IMR-90 (cell line): ENCODE measurements at regions not wholly inside any gene's neighbourhood (a gene's known extent, or its start where the extent isn't known, plus 50 kb on each side); places are given as distances from the start of the nearest gene placed in this dataset.

Source experiments
- ATAC-seq: fragments of 200-7000 bp; cut with Tn5 transposase; 2 replicates; pipeline ENCODE4 v1.9.1; 2020; ENCODE audit warnings: low read depth, mild to moderate bottlenecking, moderate library complexity
- BruUV-seq: library from RNA; stranded (reverse); fragments of 400-500 nt; replicated peaks from 2 replicates; lab custom pipeline; 2021; lab: Mats Ljungman, UMichigan
- CTCF ChIA-PET: fragments of 300-600 bp; formaldehyde crosslinking; extraction: SDS; loops from one replicate; lab custom pipeline; 2021; ENCODE audit warnings: antibody characterized with exemption; lab: Yijun Ruan, JAX
- POLR2A ChIA-PET: fragments of 300-600 bp; sonication (Branson Sonifier 250); formaldehyde crosslinking; loops from one replicate; lab custom pipeline; 2022; ENCODE audit warnings: antibody characterized with exemption; ENCODE audit not compliant: unreplicated experiment; lab: Charles Lee
- DNase-seq: peaks from one replicate; pipeline ENCODE4 v3.0.0; 2013
- H2AFZ ChIP-seq: replicated peaks from 2 replicates; pipeline ENCODE3; 2013; ENCODE audit warnings: low read length, mild to moderate bottlenecking; ENCODE audit not compliant: poor library complexity
- H2AK5ac ChIP-seq: 2 replicates; pipeline ENCODE4 v1.6.1; 2013; ENCODE audit warnings: low read depth, low read length, inconsistent platforms
- H2AK9ac ChIP-seq: replicated peaks from 2 replicates; pipeline ENCODE3; 2013; ENCODE audit warnings: mild to moderate bottlenecking, low read depth, low read length, moderate library complexity; ENCODE audit not compliant: poor library complexity
- H2BK120ac ChIP-seq: 2 replicates; pipeline ENCODE4 v1.6.1; 2013; ENCODE audit warnings: low read depth, low read length, inconsistent platforms
- H2BK15ac ChIP-seq: 3 replicates; pipeline ENCODE4 v1.6.1; 2013; ENCODE audit warnings: low read depth, low read length, inconsistent platforms
- H2BK20ac ChIP-seq: 2 replicates; pipeline ENCODE4 v1.6.1; 2013; ENCODE audit warnings: low read depth, mild to moderate bottlenecking, inconsistent platforms, low read length, moderate library complexity
- H2BK5ac ChIP-seq: 2 replicates; pipeline ENCODE4 v1.6.1; 2013; ENCODE audit warnings: mild to moderate bottlenecking, low read depth, low read length, inconsistent platforms; ENCODE audit not compliant: poor library complexity, severe bottlenecking
- H3K14ac ChIP-seq: replicated peaks from 2 replicates; pipeline ENCODE4 v1.6.1; 2013; ENCODE audit warnings: low read depth, low read length, inconsistent platforms
- H3K18ac ChIP-seq: 2 replicates; pipeline ENCODE4 v1.6.1; 2013; ENCODE audit warnings: low read depth, low read length, control low read depth
- H3K23ac ChIP-seq: 2 replicates; pipeline ENCODE4 v1.6.1; 2013; ENCODE audit warnings: low read depth, low read length, inconsistent platforms
- H3K27ac ChIP-seq: 2 replicates; pipeline ENCODE4 v1.5.1; 2013; ENCODE audit warnings: mild to moderate bottlenecking, control low read depth, low read length; ENCODE audit not compliant: insufficient read depth
- H3K27me3 ChIP-seq: 2 replicates; pipeline ENCODE4 v1.6.1; 2013; ENCODE audit warnings: low read length; ENCODE audit not compliant: control insufficient read depth, insufficient read depth
- H3K36me3 ChIP-seq: 2 replicates; pipeline ENCODE4 v1.6.1; 2013; ENCODE audit warnings: low read length, mixed read lengths; ENCODE audit not compliant: control insufficient read depth, insufficient read depth
- H3K4ac ChIP-seq: 2 replicates; pipeline ENCODE4 v1.6.1; 2013; ENCODE audit warnings: low read depth, low read length, inconsistent platforms
- H3K4me1 ChIP-seq: 2 replicates; pipeline ENCODE4 v1.6.1; 2013; ENCODE audit warnings: low read length, mixed read lengths; ENCODE audit not compliant: control insufficient read depth, insufficient read depth
- H3K4me2 ChIP-seq: 2 replicates; pipeline ENCODE4 v1.6.1; 2013; ENCODE audit warnings: low read depth, mild to moderate bottlenecking, control low read depth, low read length, moderate library complexity
- H3K4me3 ChIP-seq: 2 replicates; pipeline ENCODE4 v1.5.1; 2013; ENCODE audit warnings: low read depth, mild to moderate bottlenecking, control low read depth, low read length, moderate library complexity; ENCODE audit not compliant: insufficient read depth
- H3K56ac ChIP-seq: 2 replicates; pipeline ENCODE4 v1.6.1; 2013; ENCODE audit warnings: low read length, inconsistent platforms; ENCODE audit not compliant: insufficient read depth; ENCODE audit errors: extremely low read depth
- H3K79me1 ChIP-seq, 2 experiments: 2 replicates each; pipeline ENCODE4 v1.6.1; 2013; ENCODE audit warnings: low read length in 2 of 2, inconsistent platforms in 1 of 2, low read depth in 1 of 2
- H3K9ac ChIP-seq: 2 replicates; pipeline ENCODE4 v1.6.1; 2013; ENCODE audit warnings: low read depth, low read length, control low read depth
- H3K9me1 ChIP-seq: 2 replicates; pipeline ENCODE4 v1.6.1; 2013; ENCODE audit warnings: low read length, inconsistent platforms; ENCODE audit not compliant: insufficient read depth
- H3K9me3 ChIP-seq: 2 replicates; pipeline ENCODE4 v1.6.1; 2013; ENCODE audit warnings: low read length; ENCODE audit not compliant: control insufficient read depth, insufficient read depth
- H4K20me1 ChIP-seq: 2 replicates; pipeline ENCODE4 v1.6.1; 2013; ENCODE audit warnings: low read length, inconsistent platforms; ENCODE audit not compliant: insufficient read depth
- H4K5ac ChIP-seq: 2 replicates; pipeline ENCODE4 v1.6.1; 2013; ENCODE audit warnings: mild to moderate bottlenecking, low read depth, low read length, control low read depth
- H4K8ac ChIP-seq, 2 experiments: 2 replicates each; pipeline ENCODE4 v1.6.1; 2013; ENCODE audit warnings: low read depth in 2 of 2, low read length in 2 of 2, control low read depth in 1 of 2, inconsistent platforms in 1 of 2
- H4K91ac ChIP-seq: 2 replicates; pipeline ENCODE4 v1.6.1; 2013; ENCODE audit warnings: low read depth, low read length, inconsistent platforms; ENCODE audit not compliant: insufficient read depth
- BHLHE40 ChIP-seq: fragments of 150-350 bp; IDR thresholded peaks from 2 replicates; pipeline ENCODE4 v1.6.1; 2016; ENCODE audit warnings: mild to moderate bottlenecking, low read depth, low read length
- CEBPB ChIP-seq: IDR thresholded peaks from 2 replicates; pipeline ENCODE4 v1.6.1; 2012; ENCODE audit warnings: low read depth, low read length, improper control_type of control experiment
- CHD1 ChIP-seq: IDR thresholded peaks from 2 replicates; pipeline ENCODE4 v1.6.1; 2012; ENCODE audit warnings: low read depth, low read length, improper control_type of control experiment
- FOS ChIP-seq: fragments of 150-350 bp; IDR thresholded peaks from 2 replicates; pipeline ENCODE4 v1.6.1; 2016; ENCODE audit warnings: low read depth, low read length
- MAFK ChIP-seq: IDR thresholded peaks from 2 replicates; pipeline ENCODE4 v1.6.1; 2012; ENCODE audit warnings: low read depth, low read length, improper control_type of control experiment
- MAZ ChIP-seq: IDR thresholded peaks from 2 replicates; pipeline ENCODE4 v1.6.1; 2012; ENCODE audit warnings: low read depth, mild to moderate bottlenecking, low read length, improper control_type of control experiment, moderate library complexity, borderline replicate concordance
- MXI1 ChIP-seq: IDR thresholded peaks from 2 replicates; pipeline ENCODE4 v1.6.1; 2012; ENCODE audit warnings: low read depth, mild to moderate bottlenecking, low read length, moderate library complexity, borderline replicate concordance
- NFE2L2 ChIP-seq: fragments of 150-350 bp; IDR thresholded peaks from 2 replicates; pipeline ENCODE4 v1.6.1; 2016; ENCODE audit warnings: low read depth, mild to moderate bottlenecking, low read length
- POLR2A ChIP-seq: IDR thresholded peaks from 2 replicates; pipeline ENCODE4 v1.6.1; 2012; ENCODE audit warnings: mild to moderate bottlenecking, low read depth, low read length
- RAD21 ChIP-seq: IDR thresholded peaks from 2 replicates; pipeline ENCODE4 v1.6.1; 2012; ENCODE audit warnings: low read length, improper control_type of control experiment
- RCOR1 ChIP-seq: IDR thresholded peaks from 2 replicates; pipeline ENCODE4 v1.6.1; 2012; ENCODE audit warnings: mild to moderate bottlenecking, low read length, improper control_type of control experiment; ENCODE audit not compliant: insufficient replicate concordance
- RFX5 ChIP-seq: IDR thresholded peaks from 2 replicates; pipeline ENCODE4 v1.8.0; 2012; ENCODE audit warnings: low read depth, mild to moderate bottlenecking, low read length, moderate library complexity
- SMC3 ChIP-seq: fragments of 150-350 bp; IDR thresholded peaks from 2 replicates; pipeline ENCODE4 v1.6.1; 2016; ENCODE audit warnings: low read depth, mild to moderate bottlenecking, antibody characterized with exemption, low read length, moderate library complexity
- WGBS, 2 experiments: methylation state at CpG; one replicate each; pipeline versions ENCODE4 v1.1.5 to v1.1.7; 2013; ENCODE audit warnings: missing lambda C conversion rate in 2 of 2; ENCODE audit not compliant: insufficient read length in 1 of 2; ENCODE audit errors: extremely low coverage in 2 of 2; 5-methylcytosine and 5-hydroxymethylcytosine counted together
- dilution Hi-C: fragments of 300-500 bp; cut with HindIII; formaldehyde crosslinking; loops from one replicate; pipeline ENCODE4 v1.14.3; 2018; ENCODE audit warnings: low sequenced_read_pairs; ENCODE audit not compliant: unreplicated experiment
- in situ Hi-C: fragments of 300-500 bp; cut with MboI; formaldehyde crosslinking; loops from 3 replicates; pipeline ENCODE4 v1.14.3; 2019; ENCODE audit warnings: low sequenced_read_pairs, inconsistent platforms, mixed read lengths
- intact Hi-C: fragments of 100-400 bp; cut with micrococcal nuclease; formaldehyde crosslinking; loops from 2 replicates; pipeline ENCODE4 v1.10.0; 2022
- TF ChIP-seq, protein P1 (sequence below): fragments of 150-350 bp; IDR thresholded peaks from 2 replicates; pipeline ENCODE4 v1.6.1; 2017; ENCODE audit warnings: mild to moderate bottlenecking, antibody characterized with exemption, low read length, low read depth
- TF ChIP-seq, protein P2 (sequence below): fragments of 150-350 bp; IDR thresholded peaks from 2 replicates; pipeline ENCODE4 v1.6.1; 2016; ENCODE audit warnings: low read depth, mild to moderate bottlenecking, low read length, moderate library complexity, borderline replicate concordance
- TF ChIP-seq, protein P3 (sequence below): conservative IDR thresholded peaks from 2 replicates; pipeline ENCODE4 v1.5.1; 2012; ENCODE audit warnings: mild to moderate bottlenecking, low read depth, low read length, improper control_type of control experiment

GRCh38 chr6:74479960-74480359 is 725.9 kb downstream of the COL12A1 start:
- 83% methylated on average over 2 of the region's 8 CpGs; no CpG with 5 or more reads in 1 of the 2 experiments for WGBS, 2 experiments
- Histone ChIP-seq H3K18ac (no peak overlapping the region), H2BK120ac (0 out of 2 replicates have a peak overlapping the region, but pooled peaks have one; percentile 41), H3K4ac (no peak overlapping the region), H3K79me1 (no peaks in the 10 kb centered on the region), H2BK20ac (no peak overlapping the region), H4K91ac (no peak overlapping the region), H3K4me3 (no peak overlapping the region), H4K8ac (no peak overlapping the region), H2AFZ (no peak overlapping the region), H3K4me1 (peaks cover 5% of the 10 kb centered on the region), H3K23ac (no peak overlapping the region), H3K27me3 (no peaks in the 10 kb centered on the region), H3K56ac (no peak overlapping the region), H3K9me1 (no peaks in the 10 kb centered on the region), H4K5ac (no peak overlapping the region), H3K4me2 (no peak overlapping the region), H2BK15ac (no peak overlapping the region), H2BK5ac (no peak overlapping the region), H3K14ac (no peak overlapping the region), H4K20me1 (no peaks in the 10 kb centered on the region), H3K9me3 (no peaks in the 10 kb centered on the region), H3K36me3 (no peaks in the 10 kb centered on the region), H2AK5ac (peak overlapping the region; percentile 33), H3K27ac (no peak overlapping the region), H2AK9ac (no peak overlapping the region), H3K9ac (no peak overlapping the region)
- ATAC-seq (no peak), DNase-seq (no peak)
- no TSS peak for BruUV-seq
- TF ChIP-seq RCOR1 (no peak), BHLHE40 (no peak), CEBPB (no peak), FOS (no peak), SMC3 (no peak), NFE2L2 (no peak), RFX5 (no peak), RAD21 (no peak), MAFK (no peak), MXI1 (no peak), MAZ (no peak), CHD1 (no peak), POLR2A (no peak)
- TF ChIP-seq, protein P1, sequence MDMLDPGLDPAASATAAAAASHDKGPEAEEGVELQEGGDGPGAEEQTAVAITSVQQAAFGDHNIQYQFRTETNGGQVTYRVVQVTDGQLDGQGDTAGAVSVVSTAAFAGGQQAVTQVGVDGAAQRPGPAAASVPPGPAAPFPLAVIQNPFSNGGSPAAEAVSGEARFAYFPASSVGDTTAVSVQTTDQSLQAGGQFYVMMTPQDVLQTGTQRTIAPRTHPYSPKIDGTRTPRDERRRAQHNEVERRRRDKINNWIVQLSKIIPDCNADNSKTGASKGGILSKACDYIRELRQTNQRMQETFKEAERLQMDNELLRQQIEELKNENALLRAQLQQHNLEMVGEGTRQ: no peak
- TF ChIP-seq, protein P2, sequence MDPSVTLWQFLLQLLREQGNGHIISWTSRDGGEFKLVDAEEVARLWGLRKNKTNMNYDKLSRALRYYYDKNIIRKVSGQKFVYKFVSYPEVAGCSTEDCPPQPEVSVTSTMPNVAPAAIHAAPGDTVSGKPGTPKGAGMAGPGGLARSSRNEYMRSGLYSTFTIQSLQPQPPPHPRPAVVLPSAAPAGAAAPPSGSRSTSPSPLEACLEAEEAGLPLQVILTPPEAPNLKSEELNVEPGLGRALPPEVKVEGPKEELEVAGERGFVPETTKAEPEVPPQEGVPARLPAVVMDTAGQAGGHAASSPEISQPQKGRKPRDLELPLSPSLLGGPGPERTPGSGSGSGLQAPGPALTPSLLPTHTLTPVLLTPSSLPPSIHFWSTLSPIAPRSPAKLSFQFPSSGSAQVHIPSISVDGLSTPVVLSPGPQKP: no peak
- TF ChIP-seq, protein P3, sequence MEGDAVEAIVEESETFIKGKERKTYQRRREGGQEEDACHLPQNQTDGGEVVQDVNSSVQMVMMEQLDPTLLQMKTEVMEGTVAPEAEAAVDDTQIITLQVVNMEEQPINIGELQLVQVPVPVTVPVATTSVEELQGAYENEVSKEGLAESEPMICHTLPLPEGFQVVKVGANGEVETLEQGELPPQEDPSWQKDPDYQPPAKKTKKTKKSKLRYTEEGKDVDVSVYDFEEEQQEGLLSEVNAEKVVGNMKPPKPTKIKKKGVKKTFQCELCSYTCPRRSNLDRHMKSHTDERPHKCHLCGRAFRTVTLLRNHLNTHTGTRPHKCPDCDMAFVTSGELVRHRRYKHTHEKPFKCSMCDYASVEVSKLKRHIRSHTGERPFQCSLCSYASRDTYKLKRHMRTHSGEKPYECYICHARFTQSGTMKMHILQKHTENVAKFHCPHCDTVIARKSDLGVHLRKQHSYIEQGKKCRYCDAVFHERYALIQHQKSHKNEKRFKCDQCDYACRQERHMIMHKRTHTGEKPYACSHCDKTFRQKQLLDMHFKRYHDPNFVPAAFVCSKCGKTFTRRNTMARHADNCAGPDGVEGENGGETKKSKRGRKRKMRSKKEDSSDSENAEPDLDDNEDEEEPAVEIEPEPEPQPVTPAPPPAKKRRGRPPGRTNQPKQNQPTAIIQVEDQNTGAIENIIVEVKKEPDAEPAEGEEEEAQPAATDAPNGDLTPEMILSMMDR: no peak
- ChIA-PET POLR2A (no interaction called here), CTCF (no interaction called here)
- in situ Hi-C loops (no loop called here), dilution Hi-C loops (no loop called here), intact Hi-C loops (no loop called here)
